HepG2 (cell line): ENCODE measurements at regions not wholly inside any gene's neighbourhood (a gene's known extent, or its start where the extent isn't known, plus 50 kb on each side); places are given as distances from the start of the nearest gene placed in this dataset.

Experiments
- ATAC-seq: fragments of 200-7000 bp; cut with Tn5 transposase; 3 replicates; pipeline ENCODE4 v1.9.1; 2020; ENCODE audit warnings: mild to moderate bottlenecking, moderate library complexity
- BruUV-seq: library from RNA; stranded (reverse); fragments of 400-500 nt; replicated peaks from 2 replicates; lab custom pipeline; 2021; lab: Mats Ljungman, UMichigan
- CTCF ChIA-PET: fragments of 300-600 bp; formaldehyde crosslinking; extraction: SDS; loops from one replicate; lab custom pipeline; 2021; ENCODE audit warnings: low total read pairs, inconsistent platforms, low intra/inter-chr PET ratio; lab: Yijun Ruan, JAX
- POLR2A ChIA-PET: fragments of 350-600 bp; sonication (Branson Sonifier 250); formaldehyde crosslinking; loops from one replicate; lab custom pipeline; 2020; ENCODE audit warnings: antibody characterized with exemption, inconsistent platforms; lab: Yijun Ruan, JAX
- DNase-seq: peaks from one replicate; pipeline ENCODE4 v3.0.0-alpha.2; 2015; ENCODE audit warnings: low spot score
- FAIRE-seq: peaks from 3 replicates; lab custom pipeline; 2011; peaks lifted over from hg19 to GRCh38; lab: Jason Lieb, UNC
- H2AFZ ChIP-seq: one replicate; pipeline ENCODE4 v1.6.1; 2011; ENCODE audit warnings: low read length, inconsistent platforms
- H3K27ac ChIP-seq: fragments of 300-600 bp; 3 replicates; pipeline ENCODE4 v1.8.0; 2011; ENCODE audit warnings: mixed run types, mild to moderate bottlenecking, mixed read lengths, low read length, inconsistent platforms; ENCODE audit not compliant: insufficient read depth; ENCODE audit errors: extremely low read length
- H3K27me3 ChIP-seq, 2 experiments: fragments of 200-600 bp in 1 of 2; 2 replicates in 1 of 2; 3 replicates in 1 of 2; pipeline versions ENCODE4 v1.6.0 to v1.8.0; 2011; ENCODE audit warnings: low read length in 2 of 2, mild to moderate bottlenecking in 2 of 2, moderate library complexity in 2 of 2, inconsistent platforms in 1 of 2; ENCODE audit not compliant: insufficient read depth in 2 of 2, control insufficient read depth in 1 of 2
- H3K36me3 ChIP-seq, 2 experiments: fragments of 200-600 bp in 1 of 2; replicated peaks in 1 of 2; 2 replicates in 1 of 2; 3 replicates in 1 of 2; pipeline versions ENCODE4 v1.5.1 to v1.8.0; 2011; ENCODE audit warnings: low read length in 2 of 2, inconsistent platforms in 1 of 2; ENCODE audit not compliant: insufficient read depth in 2 of 2, control insufficient read depth in 1 of 2
- H3K4me1 ChIP-seq: 2 replicates; pipeline ENCODE4 v1.5.1; 2012; ENCODE audit warnings: low read length, inconsistent platforms; ENCODE audit not compliant: insufficient read depth
- H3K4me2 ChIP-seq: 2 replicates; pipeline ENCODE4 v1.6.0; 2011; ENCODE audit warnings: low read depth, low read length, inconsistent platforms
- H3K4me3 ChIP-seq, 3 experiments: fragments of 200-600 bp in 1 of 3; sonication (generic), shearing (Covaris generic) in 1 of 3; replicated peaks in 1 of 3; 2 replicates each; pipeline ENCODE4 v1.5.1; 2011 to 2016; ENCODE audit warnings: low read length in 3 of 3, inconsistent platforms in 2 of 3, low read depth in 2 of 3, mild to moderate bottlenecking in 2 of 3, control low read depth in 1 of 3, mixed read lengths in 1 of 3; ENCODE audit not compliant: insufficient read depth in 1 of 3
- H3K79me2 ChIP-seq: one replicate; pipeline ENCODE4 v1.6.1; 2011; ENCODE audit warnings: low read length, inconsistent platforms; ENCODE audit not compliant: insufficient read depth
- H3K9ac ChIP-seq: 2 replicates; pipeline ENCODE4 v1.6.0; 2011; ENCODE audit warnings: mild to moderate bottlenecking, low read depth, low read length, inconsistent platforms; ENCODE audit not compliant: insufficient read depth
- H3K9me3 ChIP-seq: 2 replicates; pipeline ENCODE4 v1.5.1; 2012; ENCODE audit warnings: mild to moderate bottlenecking, low read length
- H4K20me1 ChIP-seq: 2 replicates; pipeline ENCODE4 v1.6.0; 2011; ENCODE audit warnings: inconsistent platforms, mild to moderate bottlenecking, low read length, moderate library complexity; ENCODE audit not compliant: insufficient read depth
- SRSF1 ChIP-seq: fragments of 200-400 bp; formaldehyde crosslinking; optimal IDR thresholded peaks from 2 replicates; pipeline ENCODE3; 2017; ENCODE audit warnings: mild to moderate bottlenecking, low read depth, low read length, moderate library complexity
- SRSF9 ChIP-seq: fragments of 200-400 bp; formaldehyde crosslinking; IDR thresholded peaks from 2 replicates; pipeline ENCODE4 v1.6.1; 2018; ENCODE audit warnings: borderline replicate concordance, mild to moderate bottlenecking, low read depth, low read length; ENCODE audit not compliant: insufficient read depth, poor library complexity, severe bottlenecking
- TFDP1 ChIP-seq: IDR thresholded peaks from 2 replicates; pipeline ENCODE4 v1.6.1; 2016; ENCODE audit warnings: missing compliant biosample characterization, missing genetic modification reagents, borderline replicate concordance
- ZFP36L1 ChIP-seq: sonication (generic); formaldehyde crosslinking; IDR thresholded peaks from 2 replicates; pipeline ENCODE4 v1.8.0; 2022; ENCODE audit warnings: mild to moderate bottlenecking, missing genetic modification reagents, moderate library complexity
- ZNF10 ChIP-seq: sonication (generic); formaldehyde crosslinking; IDR thresholded peaks from 2 replicates; pipeline ENCODE4 v1.4.0; 2020; ENCODE audit warnings: mild to moderate bottlenecking, low read depth, missing genetic modification reagents, borderline replicate concordance
- ZNF142 ChIP-seq: sonication (generic); formaldehyde crosslinking; IDR thresholded peaks from 2 replicates; pipeline ENCODE4 v1.4.0; 2020; ENCODE audit warnings: missing genetic modification reagents
- ZNF460 ChIP-seq: sonication (generic); formaldehyde crosslinking; IDR thresholded peaks from 2 replicates; pipeline ENCODE4 v1.5.1; 2020; ENCODE audit warnings: missing genetic modification reagents, mild to moderate bottlenecking, borderline replicate concordance
- ZNF773 ChIP-seq: sonication (generic); formaldehyde crosslinking; IDR thresholded peaks from 2 replicates; pipeline ENCODE4 v1.4.0; 2020; ENCODE audit warnings: missing genetic modification reagents, borderline replicate concordance
- WGBS: methylation state at CpG from one replicate; pipeline ENCODE4 v1.1.6; 2017; ENCODE audit warnings: low lambda C conversion rate; 5-methylcytosine and 5-hydroxymethylcytosine counted together
- in situ Hi-C: cut with HindIII; loops from 2 replicates; pipeline ENCODE4 v1.10.0; 2017; ENCODE audit warnings: low pct_unique_long_range_greater_than_20kb; ENCODE audit not compliant: extremely low pct_ligation_motif_present
- intact Hi-C: fragments of 100-400 bp; cut with micrococcal nuclease; formaldehyde crosslinking; loops from one replicate; pipeline ENCODE4 v1.10.0; 2022; ENCODE audit not compliant: unreplicated experiment

- WGBS, result 90% methylated on average over 3 of the region's 3 CpGs
- BruUV-seq, result no TSS peak
- Histone ChIP-seq H3K4me1 (peaks cover 28% of the 10 kb centered on the region), H2AFZ (no peak overlapping the region), H3K4me2 (no peak overlapping the region), H3K27me3 (peaks cover 0 to 9% of the 10 kb centered on the region in 2 experiments; a peak in 1 of 5 replicates), H3K9ac (no peak overlapping the region), H3K36me3 (no peaks in the 10 kb centered on the region), H3K4me3 (no peak overlapping the region), H3K9me3 (no peaks in the 10 kb centered on the region), H4K20me1 (no peaks in the 10 kb centered on the region), H3K79me2 (no peaks in the 10 kb centered on the region), H3K27ac (no peak overlapping the region)
- TF ChIP-seq ZNF10 (CRISPR knock-in tag) (no peak), TFDP1 (CRISPR knock-in tag) (no peak), SRSF1 (no peak), ZNF460 (CRISPR knock-in tag) (0 out of 2 replicates have a peak, but pooled peaks have one; percentile 18)
- intact Hi-C loops (no loop called here), in situ Hi-C loops (no loop called here)
- DNase-seq (no peak), FAIRE-seq (no peak), ATAC-seq (no peak)
- ChIA-PET CTCF (no interaction called here), POLR2A (no interaction called here)
These were observed 462.0 kb downstream of the GBE1 start for GRCh38 chr3:81299481-81299880.

GRCh38 chr3:81295906-81296577, 465.4 kb downstream of the GBE1 start:
- ChIA-PET POLR2A (no interaction called here), CTCF (no interaction called here)
- H3K4me2 ChIP-seq, result no peak overlapping the region
- H3K4me3 ChIP-seq, result no peak overlapping the region
- BruUV-seq, result no TSS peak
- H3K36me3 ChIP-seq, result no peaks in the 10 kb centered on the region
- H3K27me3 ChIP-seq, result 0 out of 5 replicates have a peak, but pooled peaks cover 0 to 4% of the 10 kb centered on the region in 2 experiments
- intact Hi-C loops, result no loop called here
- no peak for DNase-seq
- no peak overlapping the region for H2AFZ ChIP-seq
- H4K20me1 ChIP-seq, result no peaks in the 10 kb centered on the region
- H3K9ac ChIP-seq, result no peak overlapping the region
- H3K9me3 ChIP-seq, result no peaks in the 10 kb centered on the region
- peaks cover 19% of the 10 kb centered on the region for H3K4me1 ChIP-seq
- FAIRE-seq, result no peak
- 92% methylated on average over 1 of the region's 1 CpG for WGBS
- no peak overlapping the region for H3K27ac ChIP-seq
- in situ Hi-C loops, result no loop called here
- no peaks in the 10 kb centered on the region for H3K79me2 ChIP-seq
- no peak for ATAC-seq
- TF ChIP-seq ZNF142 (CRISPR knock-in tag) (no peak), SRSF9 (no peak), ZFP36L1 (CRISPR knock-in tag) (no peak), ZNF773 (CRISPR knock-in tag) (no peak)
